DMS79 (cell line): ENCODE measurements at regions not wholly inside any gene's neighbourhood (a gene's known extent, or its start where the extent isn't known, plus 50 kb on each side); places are given as distances from the start of the nearest gene placed in this dataset.

ENCODE experiments used
- DNase-seq: peaks from one replicate; lab custom pipeline; 2025; lab: John Stamatoyannopoulos, UW

DNA sequence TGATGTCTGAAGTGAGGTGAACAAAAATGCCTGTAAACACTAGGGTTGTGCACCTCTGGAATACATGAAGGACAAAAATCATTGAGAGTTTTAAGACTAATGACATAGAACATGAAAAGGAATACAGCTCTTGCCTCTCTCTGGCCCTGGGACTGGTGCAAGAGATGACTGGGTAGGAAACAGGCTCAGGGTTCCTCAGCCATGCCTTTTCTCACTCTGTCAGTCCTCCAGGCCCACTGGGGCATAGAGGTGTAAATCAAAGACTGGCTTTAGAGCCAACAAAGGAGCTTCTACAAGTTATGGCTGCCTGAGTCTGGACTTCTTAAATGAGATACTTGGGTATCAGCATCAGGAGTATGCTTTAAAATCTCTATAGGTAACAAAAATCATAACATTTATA, 554.7 kb upstream of the KCNMB2 start:
- no peak for DNase-seq

DNA sequence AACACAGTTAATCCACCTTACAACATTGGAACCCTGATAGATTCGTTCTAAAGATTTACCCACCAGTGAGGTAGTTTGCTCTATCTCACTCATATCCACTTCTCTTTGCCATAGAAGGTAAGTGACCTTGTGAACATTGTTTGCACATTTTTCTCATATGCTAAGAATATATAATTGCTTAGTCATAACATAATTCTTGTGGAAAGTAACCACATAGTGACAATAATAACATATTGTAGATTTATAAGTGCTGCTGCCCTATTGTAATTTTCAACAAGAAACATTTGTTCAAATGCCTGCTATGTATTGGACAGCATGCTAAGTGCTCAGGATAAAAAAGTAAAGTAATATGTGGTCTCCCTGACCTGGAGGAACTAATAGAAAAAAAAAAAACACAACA, 554.2 kb upstream of the KCNMB2 start:
- no peak for DNase-seq

GRCh38 chr3:177983320-177983719, 552.9 kb upstream of the KCNMB2 start:
- DNase-seq, result no peak

GRCh38 chr3:177992993-177993970, 543.0 kb upstream of the KCNMB2 start:
- no peak for DNase-seq

- no peak for DNase-seq
These were observed 541.3 kb upstream of the KCNMB2 start for GRCh38 chr3:177994976-177995375.

DNA sequence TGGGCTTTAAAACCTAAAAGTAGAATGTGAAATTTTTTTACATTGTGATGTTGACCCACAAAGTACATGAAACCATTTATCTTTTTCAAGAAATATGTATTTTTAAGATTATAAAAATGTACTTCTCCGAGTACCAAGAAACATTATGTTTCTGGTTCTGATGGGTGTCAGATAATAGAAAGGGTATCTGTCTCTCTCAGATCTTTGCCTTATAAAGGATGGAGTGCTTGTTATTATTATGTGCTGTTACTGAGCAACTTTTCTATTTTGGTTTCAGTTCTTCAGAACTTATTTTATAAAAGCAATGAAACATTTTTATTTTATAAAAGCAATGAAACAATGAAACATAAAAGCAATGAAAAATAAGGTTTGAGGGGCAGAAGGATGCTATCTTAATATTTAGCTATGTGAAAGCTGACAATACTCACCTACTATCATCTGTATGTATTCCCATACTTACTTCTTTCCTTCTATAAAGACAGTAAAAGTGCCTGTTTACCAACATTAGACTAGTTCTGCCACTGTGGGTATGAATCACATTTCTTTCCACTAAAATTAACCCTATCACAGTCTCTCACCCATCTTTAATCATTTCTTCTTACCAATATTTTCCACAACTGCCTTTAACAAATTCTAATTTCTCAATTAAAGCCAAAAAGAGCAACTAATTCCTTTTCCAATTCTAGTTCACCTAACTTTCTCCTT, 540.7 kb upstream of the KCNMB2 start:
- no peak for DNase-seq

GRCh38 chr3:178001670-178002101, 534.5 kb upstream of the KCNMB2 start:
- DNase-seq, result no peak

DNA sequence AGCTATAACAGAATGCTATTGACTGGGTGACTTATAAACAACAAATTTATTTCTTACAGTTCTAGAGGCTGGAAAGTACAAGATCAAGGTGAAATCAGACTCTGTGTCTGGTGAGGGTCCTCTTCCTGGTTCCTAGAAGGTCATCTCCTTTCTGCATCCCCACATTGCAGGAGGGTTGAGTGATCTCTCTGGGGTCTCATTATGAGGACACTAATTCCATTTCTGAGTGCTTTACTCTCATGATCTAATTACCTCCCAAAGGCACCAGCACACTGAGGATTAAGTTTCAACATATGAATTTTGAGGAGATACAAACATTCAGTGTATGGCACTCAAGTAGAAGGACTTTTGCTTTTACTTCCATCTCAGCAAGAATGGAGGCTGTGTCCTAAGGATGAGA, 534.1 kb upstream of the KCNMB2 start:
- no peak for DNase-seq

- DNase-seq, result no peak
These were observed 532.5 kb upstream of the KCNMB2 start for GRCh38 chr3:178003756-178004155.

DNA sequence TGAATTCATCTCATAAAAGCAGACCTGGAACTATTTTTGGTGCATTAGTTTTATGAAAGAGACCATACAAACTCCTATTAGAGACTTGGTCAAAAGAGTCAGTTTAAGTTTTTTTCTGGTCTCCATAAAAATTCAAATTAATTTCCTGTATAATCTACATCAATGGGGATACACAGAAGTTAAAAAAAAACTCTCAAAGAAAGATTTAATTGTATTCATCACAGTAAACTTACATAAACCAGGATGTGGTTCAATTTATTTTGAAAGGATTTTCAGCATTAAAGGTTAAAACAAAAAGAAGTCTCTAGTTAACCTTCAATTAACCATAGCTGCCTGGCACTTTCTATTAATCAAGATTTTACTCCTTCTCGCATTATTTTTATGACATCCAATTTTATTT, 530.3 kb upstream of the KCNMB2 start:
- no peak for DNase-seq

DNA sequence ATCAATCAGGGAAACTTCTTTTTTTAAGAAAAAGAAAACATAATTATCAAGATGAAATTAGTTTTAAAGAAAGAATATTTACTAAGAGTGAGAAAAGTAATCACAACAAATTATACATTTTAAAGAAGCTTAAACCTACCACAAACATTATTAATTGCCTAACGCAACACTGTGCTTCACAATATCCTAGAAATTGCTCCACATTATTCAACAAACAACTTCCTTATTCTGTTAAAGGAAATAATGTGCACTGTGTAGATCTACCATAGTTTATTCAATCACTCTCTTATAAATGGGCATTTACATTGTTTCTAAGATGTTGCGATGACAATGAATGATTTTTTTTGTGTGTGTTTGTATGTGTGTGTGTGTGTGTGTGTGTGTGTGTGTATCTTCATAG, 525.9 kb upstream of the KCNMB2 start:
- no peak for DNase-seq

DNA sequence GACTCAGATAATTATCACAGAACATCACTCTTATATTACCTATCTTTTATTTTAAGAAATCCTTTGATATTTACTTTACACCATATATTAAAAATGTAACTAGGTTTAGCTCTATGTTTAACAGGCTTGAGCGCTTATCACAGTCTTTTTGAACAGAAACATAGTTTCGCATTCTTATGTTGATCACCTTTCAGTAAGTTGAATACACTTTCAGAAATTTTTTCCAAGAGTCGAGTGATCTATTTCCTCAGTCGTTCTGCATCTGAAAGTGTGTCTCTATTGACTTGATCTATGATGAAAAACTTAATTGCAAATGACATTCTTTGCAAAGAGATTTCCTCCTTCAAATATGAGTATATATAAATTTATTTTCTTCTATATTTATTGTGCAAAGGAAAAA, 516.6 kb upstream of the KCNMB2 start:
- DNase-seq, result no peak

- DNase-seq, result no peak
These were observed 513.6 kb upstream of the KCNMB2 start for GRCh38 chr3:178022599-178022998.

DNA sequence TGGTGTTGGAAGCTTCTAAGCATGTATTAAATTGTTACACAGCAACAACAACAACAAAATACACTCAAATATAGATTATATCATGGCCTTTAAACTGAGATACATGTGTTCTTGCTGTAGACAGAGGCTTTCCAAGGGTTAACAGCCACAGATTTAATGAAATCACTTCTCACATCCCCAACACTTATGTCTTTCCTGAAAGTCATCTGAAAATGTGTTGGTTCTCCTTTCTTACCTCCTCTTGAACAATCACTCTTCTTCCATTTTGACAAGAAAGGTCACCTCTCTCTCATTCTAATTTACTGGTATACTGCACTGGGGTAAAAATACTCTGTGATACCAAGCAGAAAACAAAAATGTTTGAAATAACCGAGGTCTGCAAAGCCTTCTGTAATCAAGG, 507.3 kb upstream of the KCNMB2 start:
- no peak for DNase-seq

DNA sequence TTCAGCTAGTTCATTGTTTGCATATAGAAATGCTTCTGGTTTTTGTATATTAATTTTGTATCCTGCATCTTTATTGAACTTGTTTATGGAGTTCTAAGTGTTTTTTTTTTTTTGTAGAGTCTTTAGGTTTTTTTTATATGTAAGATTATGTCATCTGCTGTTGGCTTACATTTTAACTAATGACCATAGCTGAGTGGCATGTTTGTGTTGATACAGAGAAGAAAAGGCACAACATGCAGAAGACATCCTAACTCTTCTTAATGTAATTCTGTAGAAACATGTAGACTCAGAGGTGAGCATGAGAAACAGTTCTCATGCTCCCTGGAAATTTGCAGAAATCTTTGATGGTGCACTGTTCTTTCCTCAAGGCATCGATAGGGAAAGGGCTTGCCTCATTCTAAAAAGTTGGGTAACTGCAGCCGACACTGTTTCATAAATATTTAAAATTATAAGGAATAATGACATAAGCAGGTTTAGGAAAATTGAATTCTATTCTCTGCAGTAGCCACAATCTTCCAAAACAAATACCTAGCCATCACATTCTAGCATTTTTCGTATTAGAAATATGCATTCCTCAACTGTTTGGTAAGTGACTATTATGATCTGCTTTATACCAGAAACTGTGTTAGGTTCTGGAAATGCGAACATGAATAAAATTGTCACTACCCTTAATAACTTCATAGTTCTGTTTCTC, 499.6 kb upstream of the KCNMB2 start:
- DNase-seq, result no peak

DNA sequence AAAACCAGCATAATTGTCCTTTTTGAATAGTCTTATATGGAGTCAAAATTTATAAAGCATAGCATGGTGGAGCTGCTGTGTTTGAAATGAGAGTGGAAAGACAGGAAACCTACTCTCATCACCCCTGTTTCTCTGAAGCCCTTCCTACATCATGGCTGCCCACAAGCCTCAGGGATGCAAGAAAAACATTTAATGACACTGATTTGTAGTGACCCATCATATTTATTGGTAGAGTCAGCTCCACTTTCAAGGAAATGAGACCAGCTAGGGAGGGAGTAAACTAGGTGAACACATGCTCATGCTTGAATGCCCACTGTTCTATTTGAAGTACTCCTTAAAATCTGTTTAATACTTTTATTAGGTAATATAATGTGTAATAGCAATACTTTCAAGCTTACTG, 494.3 kb upstream of the KCNMB2 start:
- DNase-seq, result no peak

DNA sequence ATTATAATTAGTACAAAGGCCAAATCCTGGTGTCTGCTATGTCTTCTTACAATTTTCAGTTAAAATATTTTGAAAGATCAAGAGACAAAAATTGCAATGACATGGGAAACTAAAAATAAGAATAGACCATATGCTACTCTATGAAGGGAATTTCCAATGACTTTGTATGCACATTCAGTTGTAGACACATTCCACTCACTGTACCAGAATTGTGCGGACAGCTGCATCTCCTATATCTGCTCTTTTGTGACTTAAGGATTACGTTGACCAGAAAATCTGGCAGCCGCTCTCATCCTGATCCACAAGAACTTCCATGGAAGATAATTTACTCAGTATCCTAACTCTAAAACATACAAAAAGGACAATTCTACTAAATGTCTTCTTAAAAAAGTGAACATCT, 493.9 kb upstream of the KCNMB2 start:
- DNase-seq, result no peak

GRCh38 chr3:178043084-178043483, 493.2 kb upstream of the KCNMB2 start:
- DNase-seq, result no peak

DNA sequence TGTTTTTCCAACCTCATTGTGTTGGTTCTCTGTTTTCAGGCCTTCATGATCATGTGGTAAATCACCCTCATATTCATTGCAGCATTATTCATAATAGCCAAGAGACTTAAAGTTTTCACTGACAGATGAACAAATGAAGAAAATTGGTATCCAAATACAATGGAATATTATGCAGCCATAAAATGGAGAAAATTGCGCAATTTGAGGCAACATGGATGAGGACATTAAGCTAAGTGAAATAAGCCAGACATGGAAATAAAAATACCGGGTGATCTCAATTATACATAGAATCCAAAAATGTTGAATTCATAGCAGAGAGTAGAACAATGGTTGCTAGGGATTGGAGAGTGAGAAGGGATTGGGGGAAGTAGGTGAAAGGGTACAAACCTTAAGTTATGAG, 491.9 kb upstream of the KCNMB2 start:
- no peak for DNase-seq

GRCh38 chr3:178047496-178047895, 488.7 kb upstream of the KCNMB2 start:
- no peak for DNase-seq

DNA sequence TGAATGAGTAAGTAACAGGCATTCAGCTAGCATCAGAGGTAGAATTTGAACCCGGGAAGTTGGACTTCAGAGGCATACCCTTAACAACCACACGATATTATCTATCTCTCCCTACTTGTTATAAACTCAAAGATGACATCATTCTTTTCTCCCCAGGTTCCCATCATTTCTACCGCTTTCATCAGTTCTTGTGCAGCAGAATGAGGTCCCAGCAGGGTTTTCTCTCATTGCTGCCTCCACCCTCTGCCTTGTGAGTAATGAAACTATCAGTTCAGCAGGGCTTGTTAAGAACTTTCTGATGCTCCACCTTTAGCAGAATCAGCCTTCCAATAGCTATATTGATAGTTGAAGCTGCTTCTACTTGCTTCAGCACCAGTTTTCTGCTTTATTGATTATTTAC, 487.5 kb upstream of the KCNMB2 start:
- no peak for DNase-seq

DNA sequence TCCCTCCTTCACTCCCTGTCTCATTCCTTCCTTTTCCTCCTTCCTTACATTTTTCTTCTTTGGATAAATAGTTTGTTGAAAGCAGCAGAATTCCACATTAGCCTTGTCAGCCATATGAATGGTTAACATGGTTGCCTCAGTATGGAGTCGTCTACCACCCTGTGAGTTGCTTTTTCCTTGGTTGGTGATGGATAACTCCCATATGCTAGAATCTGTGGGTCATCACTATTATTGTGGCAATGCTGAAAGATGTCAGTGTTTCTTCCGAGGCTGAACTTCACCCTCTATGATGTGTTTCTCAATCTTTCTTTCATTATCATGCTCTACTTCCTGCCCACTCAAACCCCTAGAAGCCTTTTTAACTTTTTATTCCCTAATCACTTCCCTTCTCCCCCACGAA, 481.8 kb upstream of the KCNMB2 start:
- no peak for DNase-seq

GRCh38 chr3:178055939-178056338, 480.3 kb upstream of the KCNMB2 start:
- DNase-seq, result no peak
